Progenitor cell of endocrine pancreas (in vitro differentiated cells): ENCODE measurements at regions not wholly inside any gene's neighbourhood (a gene's known extent, or its start where the extent isn't known, plus 50 kb on each side); places are given as distances from the start of the nearest gene placed in this dataset.

ENCODE experiments used
- DNase-seq: peaks from one replicate; pipeline ENCODE4 v3.0.0; 2021; ENCODE audit warnings: low spot score; ENCODE audit not compliant: unreplicated experiment
- H3K27ac Mint-ChIP-seq: 2 replicates; pipeline ENCODE4 v1.8.0; 2021; ENCODE audit warnings: mild to moderate bottlenecking, moderate library complexity, mixed read lengths
- H3K27me3 Mint-ChIP-seq: 2 replicates; pipeline ENCODE4 v1.8.0; 2021; ENCODE audit warnings: mixed read lengths
- H3K36me3 Mint-ChIP-seq: 2 replicates; pipeline ENCODE4 v1.8.0; 2022; ENCODE audit warnings: mixed read lengths; ENCODE audit not compliant: insufficient read depth
- H3K4me1 Mint-ChIP-seq: 2 replicates; pipeline ENCODE4 v1.8.0; 2021; ENCODE audit warnings: low read depth, mixed read lengths
- H3K4me3 Mint-ChIP-seq: 2 replicates; pipeline ENCODE4 v1.8.0; 2021; ENCODE audit warnings: low read depth, mild to moderate bottlenecking, moderate library complexity, mixed read lengths
- H3K9me3 Mint-ChIP-seq: 2 replicates; pipeline ENCODE4 v1.8.0; 2021; ENCODE audit warnings: low read depth, mixed read lengths
- CTCF ChIP-seq: fragments of 200-600 bp; sonication (generic); IDR thresholded peaks from one replicate; pipeline ENCODE4 v1.5.0; 2021; ENCODE audit warnings: antibody characterized with exemption, mild to moderate bottlenecking; ENCODE audit not compliant: unreplicated experiment

- DNase-seq, result no peak
- Mint-ChIP-seq H3K4me3 (no peak overlapping the region), H3K4me1 (no peaks in the 10 kb centered on the region), H3K36me3 (no peaks in the 10 kb centered on the region), H3K9me3 (no peaks in the 10 kb centered on the region), H3K27me3 (peaks cover 46% of the 10 kb centered on the region), H3K27ac (no peak overlapping the region)
- TF ChIP-seq CTCF, result no peak
These were observed 140.1 kb upstream of the PPP1R26 start for GRCh38 chr9:135339378-135339973.

GRCh38 chr9:135340143-135340655, 139.4 kb upstream of the PPP1R26 start:
- Mint-ChIP-seq H3K4me1 (no peaks in the 10 kb centered on the region), H3K27me3 (peaks cover 54% of the 10 kb centered on the region), H3K36me3 (no peaks in the 10 kb centered on the region), H3K9me3 (no peaks in the 10 kb centered on the region), H3K27ac (no peak overlapping the region), H3K4me3 (no peak overlapping the region)
- no peak for TF ChIP-seq CTCF
- no peak for DNase-seq

GRCh38 chr9:135340726-135341475, 138.7 kb upstream of the PPP1R26 start:
- Mint-ChIP-seq H3K4me1 (no peaks in the 10 kb centered on the region), H3K4me3 (no peak overlapping the region), H3K27ac (no peak overlapping the region), H3K36me3 (no peaks in the 10 kb centered on the region), H3K27me3 (peaks cover 58% of the 10 kb centered on the region), H3K9me3 (no peaks in the 10 kb centered on the region)
- no peak for DNase-seq
- no peak for TF ChIP-seq CTCF

GRCh38 chr9:135341612-135342169, 137.9 kb upstream of the PPP1R26 start:
- H3K36me3 Mint-ChIP-seq, result no peaks in the 10 kb centered on the region
- H3K4me1 Mint-ChIP-seq, result no peaks in the 10 kb centered on the region
- no peak for TF ChIP-seq CTCF
- no peaks in the 10 kb centered on the region for H3K9me3 Mint-ChIP-seq
- H3K27me3 Mint-ChIP-seq, result peaks cover 58% of the 10 kb centered on the region
- DNase-seq, result no peak
- H3K4me3 Mint-ChIP-seq, result no peak overlapping the region
- H3K27ac Mint-ChIP-seq, result no peak overlapping the region

GRCh38 chr9:135342206-135343130, 137.1 kb upstream of the PPP1R26 start:
- no peak for DNase-seq
- H3K27me3 Mint-ChIP-seq, result peaks cover 56% of the 10 kb centered on the region
- no peaks in the 10 kb centered on the region for H3K9me3 Mint-ChIP-seq
- no peak for TF ChIP-seq CTCF
- no peaks in the 10 kb centered on the region for H3K36me3 Mint-ChIP-seq
- no peak overlapping the region for H3K27ac Mint-ChIP-seq
- H3K4me1 Mint-ChIP-seq, result no peaks in the 10 kb centered on the region
- H3K4me3 Mint-ChIP-seq, result no peak overlapping the region
